NCI-H1694 (cell line): ENCODE measurements at regions not wholly inside any gene's neighbourhood (a gene's known extent, or its start where the extent isn't known, plus 50 kb on each side); places are given as distances from the start of the nearest gene placed in this dataset.
"Not testable (repeated sequence)": the region's sequence is repeated elsewhere in the genome, so short reads cannot be mapped to it uniquely, and the experiment has no call there.

Experiments used
- DNase-seq: peaks from one replicate; lab custom pipeline; 2025; lab: John Stamatoyannopoulos, UW

DNA sequence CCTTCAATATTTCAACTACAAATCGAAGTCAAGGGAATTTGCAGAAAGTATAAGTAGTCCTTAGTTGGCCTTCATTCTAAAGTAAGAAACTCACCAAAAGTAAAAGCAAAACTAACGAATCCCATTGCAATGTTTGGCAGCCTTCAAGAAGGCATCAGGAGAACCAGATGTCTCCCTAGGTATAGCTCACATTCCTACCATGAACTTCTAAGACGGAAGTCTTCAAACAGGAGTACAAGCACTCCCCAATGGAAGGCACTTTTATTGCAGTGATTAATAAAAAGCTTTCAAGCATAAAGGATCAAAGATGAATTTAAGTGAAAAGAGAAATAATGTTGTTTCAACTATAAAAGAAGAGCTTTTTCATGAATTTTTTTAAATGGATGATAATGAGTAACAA lies 236.0 kb upstream of the NR5A2 start:
- no peak for DNase-seq

DNA sequence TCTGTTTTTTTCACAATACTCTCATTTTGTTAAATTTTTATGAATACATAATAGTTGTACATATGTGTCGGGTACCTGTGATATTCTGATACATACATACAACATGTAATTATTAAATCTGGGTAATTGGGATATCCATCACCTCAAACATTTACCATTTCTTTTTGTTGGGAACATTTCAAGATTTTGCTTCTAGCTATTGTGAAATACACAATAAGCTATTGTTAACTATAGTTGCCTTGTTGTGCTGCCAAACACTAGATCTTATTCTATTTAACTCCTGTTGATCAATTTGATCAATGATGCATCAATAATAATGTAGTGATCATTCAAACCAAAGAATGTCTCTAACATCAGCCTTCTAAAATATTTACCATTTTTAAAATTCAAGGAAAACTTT lies 234.6 kb upstream of the NR5A2 start:
- no peak for DNase-seq

DNA sequence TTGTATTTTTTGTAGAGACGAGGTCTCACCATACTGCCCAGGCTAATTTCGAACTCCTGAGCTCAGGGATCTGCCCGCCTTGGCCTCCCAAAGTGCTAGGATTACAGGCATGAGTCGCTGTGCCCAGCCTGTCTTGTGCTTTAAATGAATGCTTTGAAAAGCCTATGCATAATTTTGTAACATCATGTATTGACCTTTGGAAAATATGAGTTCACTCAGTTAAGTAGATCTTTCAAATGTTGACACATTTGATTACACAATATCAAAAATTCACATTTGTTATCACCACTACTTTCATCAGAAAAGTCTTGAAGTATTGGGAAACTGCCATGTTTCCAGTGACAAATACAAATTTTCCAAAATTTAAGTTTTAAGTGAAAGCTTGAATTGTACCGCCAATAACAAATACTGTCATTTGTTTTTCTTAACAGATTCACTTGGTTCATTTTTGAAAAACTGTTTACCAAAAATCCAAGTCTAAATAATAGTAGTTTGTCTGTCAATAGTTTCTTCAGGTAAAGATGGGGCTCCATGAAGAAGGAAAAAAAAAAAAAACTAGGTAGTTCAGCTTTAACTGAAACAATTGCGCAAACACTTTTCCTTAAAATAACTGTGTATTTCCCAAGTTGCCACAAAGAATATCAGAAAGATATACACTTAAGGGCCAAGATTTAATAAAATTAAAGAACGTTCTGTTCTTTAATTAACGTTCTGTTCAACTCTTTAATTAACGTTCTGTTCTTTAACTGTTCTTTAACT lies 233.2 kb upstream of the NR5A2 start:
- DNase-seq, result no peak

DNA sequence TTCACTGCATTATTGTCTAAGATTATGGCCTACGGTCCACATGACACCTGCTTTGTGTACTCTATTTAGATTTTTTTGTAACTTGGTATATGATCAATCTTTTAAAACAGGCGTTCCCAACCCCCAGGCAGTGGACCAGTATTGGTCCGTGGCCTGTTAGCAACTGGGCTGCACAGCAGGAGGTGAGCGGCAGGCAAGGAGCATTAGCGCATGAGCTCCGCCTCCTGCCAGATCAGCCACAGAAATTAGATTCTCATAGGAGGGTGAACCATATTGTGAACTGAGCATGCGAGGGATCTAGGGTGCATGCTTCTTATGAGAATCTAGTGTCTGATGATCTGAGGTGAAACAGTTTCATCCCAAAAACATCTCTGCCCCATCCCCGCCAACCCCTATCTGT lies 228.4 kb upstream of the NR5A2 start:
- no peak for DNase-seq

DNA sequence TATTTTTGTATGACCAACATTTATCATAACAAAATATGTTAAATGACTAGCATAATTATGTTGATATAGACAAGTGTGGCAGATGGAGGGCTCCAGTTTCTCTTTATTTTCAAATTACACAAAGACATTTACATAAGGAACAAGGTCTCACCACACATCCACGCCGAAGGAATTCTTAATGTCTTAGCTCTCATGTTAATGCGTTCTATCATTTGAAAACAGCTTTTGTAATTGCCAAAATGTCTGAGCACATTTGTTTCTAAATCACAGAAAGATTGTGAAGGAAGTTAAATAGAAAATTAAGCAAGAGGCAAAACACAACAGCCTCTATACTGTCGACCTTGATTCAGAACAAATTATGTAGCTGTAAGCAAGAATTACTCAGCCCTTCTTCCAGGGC lies 223.0 kb upstream of the NR5A2 start:
- no peak for DNase-seq

DNA sequence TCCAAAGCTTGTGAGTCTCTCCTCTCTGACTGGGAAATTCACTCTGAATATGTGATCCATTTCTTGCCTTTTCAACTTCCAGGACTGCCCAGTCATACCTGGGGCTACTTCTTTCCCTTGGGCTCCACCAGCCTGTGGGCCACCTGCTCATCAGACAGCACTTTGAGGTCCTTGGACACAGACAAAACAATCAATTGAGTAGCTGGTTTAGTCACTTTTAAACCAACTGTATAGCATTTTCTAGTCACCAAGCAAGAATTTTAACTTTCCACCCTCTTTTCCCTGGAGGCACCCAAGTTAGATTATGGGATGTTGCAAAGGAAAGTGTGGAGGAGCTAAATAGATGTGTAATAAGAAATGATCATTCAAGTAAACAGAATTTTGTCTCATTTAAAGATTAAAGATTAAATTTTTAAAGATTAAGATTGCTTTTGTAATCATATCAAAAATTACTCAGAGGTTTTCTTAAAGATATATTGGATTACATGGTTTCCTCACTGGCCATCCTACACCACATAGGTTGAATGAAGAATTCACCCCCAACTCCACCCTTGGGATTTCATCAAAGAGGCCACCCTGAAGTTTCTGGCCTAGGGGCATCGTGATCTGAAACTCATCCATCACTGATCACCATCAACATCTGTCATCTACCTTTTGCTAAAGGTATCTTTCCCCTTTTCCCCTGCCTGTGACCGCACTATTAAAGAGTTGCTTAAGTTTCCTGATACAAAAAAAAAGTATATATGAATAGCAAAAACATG lies 219.2 kb upstream of the NR5A2 start:
- no peak for DNase-seq

DNA sequence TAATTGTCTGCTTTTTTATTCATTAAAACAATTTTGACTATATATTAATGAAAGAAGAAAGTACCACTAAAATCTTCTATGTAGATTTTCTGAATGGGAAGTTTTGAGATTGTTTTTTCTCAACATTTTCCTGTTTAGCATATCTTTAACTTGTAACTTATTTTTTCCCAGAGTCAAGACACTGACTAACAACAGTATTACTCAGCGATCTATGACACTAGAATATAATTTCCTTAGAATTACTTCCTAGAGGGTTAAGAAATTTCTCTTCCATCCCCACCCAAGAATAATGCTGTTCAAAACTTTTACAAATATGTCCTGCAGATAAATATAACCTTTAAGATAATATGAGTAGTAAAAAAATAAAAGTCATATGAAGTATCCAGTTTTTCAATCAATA lies 218.2 kb upstream of the NR5A2 start:
- DNase-seq, result no peak

DNA sequence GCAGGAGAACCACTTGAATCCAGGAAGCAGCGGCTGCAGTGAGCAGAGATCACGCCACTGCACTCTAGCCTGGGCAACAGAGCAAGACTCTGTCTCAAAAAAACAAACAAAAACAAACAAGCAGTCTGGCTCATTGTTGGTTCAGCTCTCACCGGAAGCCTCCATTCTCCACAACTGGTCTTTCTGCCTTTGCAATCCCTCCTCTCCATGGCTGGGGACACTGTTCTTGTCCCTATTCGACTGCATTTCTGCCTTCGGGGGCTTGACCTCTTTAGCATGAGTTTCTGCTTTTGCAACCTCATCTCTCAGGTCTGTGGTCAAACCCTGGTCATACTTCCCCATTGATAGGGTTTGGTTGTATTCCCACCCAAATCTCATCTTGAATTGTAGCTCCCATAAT lies 216.3 kb upstream of the NR5A2 start:
- no peak for DNase-seq

DNA sequence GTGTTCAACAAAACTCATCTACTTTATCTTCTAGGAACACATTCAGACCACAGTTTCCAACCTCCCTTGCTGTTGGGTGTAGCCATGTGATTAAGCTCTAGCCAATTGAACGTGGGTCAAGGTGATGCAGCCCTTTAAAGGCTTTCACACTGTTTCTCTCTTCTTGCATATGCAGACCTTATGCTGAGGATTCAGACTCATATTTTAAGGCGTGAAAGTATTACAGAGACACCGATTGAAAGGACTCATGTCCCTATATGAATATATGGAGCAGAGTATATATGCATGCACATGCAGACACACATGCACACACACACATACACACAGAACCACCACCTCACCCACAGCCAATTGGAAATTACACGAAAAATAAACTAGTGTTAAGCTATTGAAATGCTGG lies 214.3 kb upstream of the NR5A2 start:
- no peak for DNase-seq

DNA sequence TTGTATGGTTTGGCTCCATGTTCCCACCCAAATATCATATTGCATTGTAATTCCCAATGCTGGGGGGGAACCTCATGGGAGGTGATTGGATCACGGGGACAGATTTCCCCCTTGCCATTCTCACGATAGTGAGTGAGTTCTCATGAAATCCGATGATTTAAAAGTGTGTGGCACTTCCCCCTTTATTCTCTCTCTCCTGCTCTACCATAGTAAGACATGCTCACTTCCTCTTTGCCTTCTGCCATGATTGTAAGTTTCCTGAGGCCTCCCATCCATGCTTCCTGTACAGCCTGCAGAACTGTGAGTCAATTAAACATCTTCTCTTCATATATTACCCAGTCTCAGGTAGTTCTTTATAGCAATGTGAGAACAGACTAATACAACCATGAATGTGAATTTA lies 211.6 kb upstream of the NR5A2 start:
- no peak for DNase-seq

DNA sequence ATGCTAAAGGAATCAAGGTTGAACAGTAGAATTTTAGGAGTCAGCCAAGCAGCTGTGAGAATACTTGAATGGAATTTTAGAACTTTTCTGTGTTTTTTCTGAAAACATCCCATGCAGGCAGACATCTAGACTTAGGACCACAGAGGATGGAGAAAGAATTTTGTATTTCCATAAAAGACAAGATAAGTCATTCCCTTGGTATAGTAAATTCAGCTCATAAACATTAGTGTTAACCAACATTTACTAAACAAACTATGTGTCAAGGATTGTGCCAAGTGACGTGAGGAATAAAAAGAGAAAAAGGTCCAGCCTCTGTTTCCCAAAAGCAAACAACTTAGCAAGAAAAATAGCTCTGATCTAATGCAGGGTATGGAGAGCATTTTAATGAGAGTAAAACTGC lies 210.2 kb upstream of the NR5A2 start:
- DNase-seq, result no peak

DNA sequence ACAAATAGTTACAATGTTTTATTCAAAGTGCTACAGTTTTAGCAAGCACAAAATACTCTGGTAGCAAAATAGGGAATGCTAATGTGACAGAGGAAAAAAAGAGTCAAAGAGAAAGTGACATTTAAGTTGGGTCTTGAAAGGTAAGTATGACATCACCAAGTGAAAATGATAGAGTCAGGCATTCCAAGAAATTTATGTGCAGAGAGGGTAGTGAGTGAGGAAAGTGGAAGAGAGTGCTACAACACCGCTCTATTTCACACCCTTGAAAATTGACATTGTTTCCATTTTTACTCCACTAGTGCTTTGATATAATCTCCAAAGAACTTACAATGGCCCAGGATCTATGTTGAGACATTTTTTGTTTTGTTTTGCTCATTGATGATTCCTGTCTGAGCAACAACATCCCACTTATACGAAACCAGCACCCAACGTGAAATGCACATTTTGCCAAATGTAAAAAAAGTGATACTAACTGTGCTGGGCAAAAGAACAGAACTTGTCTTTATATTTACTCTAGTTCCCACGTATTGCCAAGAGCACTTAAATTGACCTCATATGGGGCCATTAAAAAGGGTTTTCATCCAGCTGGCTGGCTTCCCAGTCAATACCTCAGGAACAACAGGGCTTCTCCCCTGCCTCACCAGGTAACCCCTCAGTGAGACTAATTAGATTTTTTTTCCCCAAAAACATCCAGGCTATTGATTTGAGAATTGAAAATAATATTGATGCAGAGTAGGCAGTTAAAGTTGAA lies 206.3 kb upstream of the NR5A2 start:
- no peak for DNase-seq

DNA sequence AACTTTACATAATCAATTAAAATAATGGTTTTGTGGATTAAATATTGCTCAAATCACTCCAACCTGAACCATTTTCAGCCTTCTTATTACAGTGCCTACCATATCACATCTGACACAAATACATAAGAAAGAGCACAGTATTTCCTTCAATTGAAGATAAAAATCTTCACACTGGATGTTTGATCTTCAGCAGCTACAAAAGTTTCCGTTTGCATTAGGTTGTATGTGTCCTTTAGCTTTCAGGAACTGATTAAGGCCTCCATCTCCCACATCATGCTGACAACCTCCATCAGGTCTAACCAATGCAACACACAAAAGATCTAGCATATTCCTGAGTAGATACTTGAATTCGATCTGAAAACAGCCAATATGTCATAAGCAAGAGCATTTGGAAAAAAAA lies 195.1 kb upstream of the NR5A2 start:
- no peak for DNase-seq

DNA sequence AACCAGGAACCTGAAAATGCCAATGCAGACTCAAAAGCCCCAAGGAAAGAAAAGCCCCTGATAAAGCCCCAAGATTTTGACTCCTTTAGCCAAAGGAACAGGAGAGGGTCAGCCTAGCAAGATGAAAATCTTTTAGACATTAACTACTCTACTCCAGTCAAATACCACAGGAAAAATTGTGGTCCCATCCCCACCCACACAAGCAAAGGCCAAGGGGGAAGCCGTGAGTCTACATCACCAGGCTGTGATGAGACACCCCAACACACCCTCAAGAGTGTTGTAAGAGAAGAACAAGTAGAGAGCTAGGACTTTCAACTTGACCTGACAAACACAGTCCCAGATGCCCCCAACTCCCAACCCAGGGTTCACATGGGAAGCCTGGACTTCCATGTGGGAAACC lies 192.8 kb upstream of the NR5A2 start:
- no peak for DNase-seq

DNA sequence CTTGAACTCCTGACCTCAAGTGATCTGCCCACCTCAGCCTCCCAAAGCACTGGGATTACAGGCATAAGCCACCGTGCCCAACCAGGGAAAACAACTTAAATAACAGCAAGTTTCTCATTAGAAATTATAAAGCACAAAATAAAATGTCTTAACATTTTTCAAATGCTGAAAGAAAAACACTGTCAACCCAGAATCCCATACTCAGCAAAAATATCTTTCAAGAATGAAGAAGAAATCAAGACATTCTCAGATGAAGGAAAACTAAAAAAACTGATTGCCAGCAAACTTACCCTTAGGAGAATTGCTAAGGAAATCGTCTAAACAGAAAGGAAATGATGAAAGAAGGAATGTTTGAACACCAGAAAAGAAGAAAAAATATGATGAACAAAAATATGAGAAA lies 191.1 kb upstream of the NR5A2 start:
- DNase-seq, result no peak

DNA sequence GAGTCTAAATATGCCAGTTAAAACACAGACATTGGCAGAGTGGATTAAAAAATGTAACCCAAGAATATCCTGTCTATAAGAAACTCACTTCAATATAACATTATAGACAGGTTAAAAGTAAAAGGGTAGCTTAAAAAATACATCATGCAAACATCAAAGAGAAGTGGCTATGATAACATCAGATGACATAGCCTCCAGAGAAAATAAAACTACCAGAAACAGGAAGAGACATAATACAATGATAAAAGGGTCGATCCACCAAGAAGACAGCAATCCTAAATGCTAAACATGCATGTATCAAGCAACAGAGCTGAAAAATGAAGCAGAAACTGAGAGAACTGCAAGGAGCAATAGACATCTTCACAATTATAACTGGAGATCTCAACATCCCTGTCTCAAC lies 190.2 kb upstream of the NR5A2 start:
- no peak for DNase-seq

DNA sequence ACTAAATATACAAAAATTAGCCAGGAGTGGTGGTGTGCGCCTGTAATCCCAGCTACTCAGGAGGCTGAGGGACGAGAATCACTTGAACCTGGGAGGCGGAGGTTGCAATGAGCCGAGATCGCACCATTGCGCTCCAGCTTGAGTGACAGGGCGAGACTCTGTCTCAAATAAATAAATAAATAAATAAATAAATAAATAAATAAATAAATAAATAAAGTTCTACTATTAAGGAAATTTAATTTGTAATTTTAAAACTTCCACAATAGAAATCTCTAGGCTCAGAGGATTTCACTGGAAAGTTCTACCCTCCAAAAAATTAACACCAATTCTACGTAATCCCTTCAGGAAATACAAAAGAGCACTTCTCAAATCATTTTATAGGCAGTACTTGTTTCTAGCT lies 187.9 kb upstream of the NR5A2 start:
- not testable (repeated sequence) for DNase-seq

DNA sequence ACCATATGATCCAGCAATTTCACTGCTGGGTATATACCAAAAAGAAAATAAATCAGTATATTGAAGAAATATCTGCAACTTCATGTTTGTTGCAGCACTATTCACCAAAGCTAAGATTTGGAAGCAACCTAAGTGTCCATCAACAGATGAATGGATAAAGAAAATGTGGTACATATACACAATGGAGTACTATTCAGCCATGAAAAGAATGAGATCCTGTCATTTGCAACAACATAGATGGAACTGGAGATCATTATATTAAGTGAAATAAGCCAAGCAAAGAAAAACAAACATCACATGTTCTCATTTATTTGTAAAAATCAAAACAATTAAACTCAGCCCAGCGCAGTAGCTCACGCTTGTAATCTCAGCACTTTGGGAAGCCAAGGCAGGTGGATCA lies 184.4 kb upstream of the NR5A2 start:
- not testable (repeated sequence) for DNase-seq

DNA sequence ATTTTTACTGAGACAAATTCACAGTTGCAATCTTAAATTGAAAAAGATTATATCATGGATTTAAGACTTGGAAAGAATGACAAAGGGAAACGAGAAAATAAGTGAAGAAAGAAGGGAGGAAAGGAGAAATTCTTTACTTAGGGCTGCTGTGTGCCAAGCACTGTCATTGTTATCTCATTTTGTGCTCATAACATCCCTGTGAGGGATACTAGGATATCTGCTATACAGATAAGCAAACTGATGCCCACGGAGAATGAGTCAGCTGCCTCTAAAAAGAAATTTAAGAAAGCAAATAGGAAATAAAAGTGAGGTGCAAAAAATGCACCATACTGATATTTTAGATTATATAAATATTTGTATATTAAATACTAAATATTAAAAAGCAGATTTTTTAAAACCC lies 183.6 kb upstream of the NR5A2 start:
- no peak for DNase-seq

DNA sequence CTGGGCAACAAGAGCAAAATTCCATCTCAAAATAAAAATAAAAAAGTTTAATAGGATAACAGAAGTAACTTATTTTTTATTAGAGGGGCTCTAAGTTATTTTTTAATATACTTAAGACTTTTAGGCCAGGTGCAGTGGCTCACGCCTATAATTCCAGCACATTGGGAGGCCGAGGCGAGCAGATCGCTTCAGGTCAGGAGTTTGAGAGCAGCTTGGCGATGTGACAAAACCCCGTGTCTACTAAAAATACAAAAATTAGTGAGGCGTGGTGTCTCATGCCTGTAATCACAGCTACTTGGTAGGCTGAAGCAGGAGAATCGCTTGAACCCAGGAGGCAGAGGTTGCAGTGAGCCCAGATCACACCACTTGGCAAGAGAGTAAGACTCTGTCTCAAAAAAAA lies 180.5 kb upstream of the NR5A2 start:
- DNase-seq, result no peak

DNA sequence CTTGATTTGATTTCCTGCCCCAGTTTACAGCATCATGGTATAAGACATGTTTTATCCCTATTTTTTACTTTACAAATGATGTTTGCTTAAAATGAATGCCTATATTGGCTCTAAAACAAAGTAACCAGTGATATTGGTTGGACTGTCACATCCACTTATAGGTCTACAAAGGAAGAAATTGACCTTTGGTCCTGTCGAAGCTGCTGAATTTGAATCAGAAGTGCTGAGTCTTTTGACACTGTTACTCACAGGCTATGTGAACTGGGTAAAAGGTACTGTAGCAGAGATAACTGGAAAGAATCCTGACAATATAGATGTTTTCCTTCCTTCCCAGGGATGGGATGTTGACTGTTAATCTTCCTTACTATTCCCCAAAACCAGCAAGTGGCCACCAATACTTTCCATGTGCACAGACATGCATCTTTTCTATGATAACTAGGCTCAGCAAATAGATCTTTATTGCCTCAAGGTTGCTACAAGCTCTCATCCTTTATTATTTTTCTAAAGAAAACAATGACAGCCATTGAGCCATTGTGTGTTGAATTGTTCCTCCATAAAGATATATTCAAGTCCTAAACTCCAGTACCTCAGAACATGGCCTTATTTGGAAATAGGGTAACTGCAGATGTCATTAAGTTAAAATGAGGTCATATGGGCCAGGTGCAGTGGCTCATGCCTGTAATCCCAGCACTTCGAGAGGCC lies 175.9 kb upstream of the NR5A2 start:
- DNase-seq, result no peak

DNA sequence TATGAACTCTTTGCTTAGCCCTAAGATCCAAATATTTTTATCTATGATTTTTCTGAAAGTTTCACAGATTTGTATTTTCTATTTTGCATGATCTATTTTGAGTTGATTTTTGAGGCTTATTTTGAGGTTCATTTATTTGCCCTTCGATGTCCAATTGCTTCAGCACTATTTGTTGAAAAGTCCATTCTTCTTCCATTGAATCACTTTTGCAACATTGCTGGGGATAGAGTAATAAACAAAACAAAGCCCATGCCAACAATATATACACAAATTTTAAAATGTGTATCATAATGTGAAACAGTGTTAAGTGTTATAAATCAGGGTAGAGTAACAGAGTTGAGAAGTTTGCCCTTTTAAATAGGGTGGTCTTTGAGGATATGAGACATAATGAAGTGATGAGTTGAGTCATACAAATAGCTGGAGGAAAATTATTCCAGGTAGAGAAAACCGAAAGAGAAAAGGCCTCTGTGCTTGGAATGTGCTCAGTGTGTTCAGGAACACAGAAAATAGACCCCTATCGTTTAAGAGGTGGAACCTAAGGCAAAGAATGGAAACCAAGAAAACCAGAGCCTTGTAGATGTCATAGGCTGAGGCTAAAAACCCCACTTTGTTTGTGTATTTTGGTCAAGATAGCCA lies 172.7 kb upstream of the NR5A2 start:
- no peak for DNase-seq
